GM18517 (cell line): ENCODE measurements at regions not wholly inside any gene's neighbourhood (a gene's known extent, or its start where the extent isn't known, plus 50 kb on each side); places are given as distances from the start of the nearest gene placed in this dataset.

Experiments
- ATAC-seq: cut with Tn5 transposase; IDR thresholded peaks from one replicate; pipeline ENCODE4 v1.9.1; 2021; ENCODE audit warnings: mild to moderate bottlenecking, moderate library complexity; ENCODE audit not compliant: unreplicated experiment

GRCh38 chr22:34303656-34304055 lies 383.4 kb upstream of the LARGE1 start:
- no peak for ATAC-seq

- no peak for ATAC-seq
Measured at GRCh38 chr22:34306361-34306760, 386.1 kb upstream of the LARGE1 start.

- ATAC-seq, result no peak
Measured at GRCh38 chr22:34308101-34308500, 387.8 kb upstream of the LARGE1 start.

GRCh38 chr22:34319346-34319745 lies 399.1 kb upstream of the LARGE1 start:
- ATAC-seq, result no peak

GRCh38 chr22:34324763-34325162 lies 404.5 kb upstream of the LARGE1 start:
- ATAC-seq, result no peak

- ATAC-seq, result no peak
Measured at GRCh38 chr22:34326901-34327300, 406.6 kb upstream of the LARGE1 start.

- no peak for ATAC-seq
Measured at GRCh38 chr22:34330432-34330831, 410.2 kb upstream of the LARGE1 start.

GRCh38 chr22:34333285-34333684 lies 413.0 kb upstream of the LARGE1 start:
- no peak for ATAC-seq

- ATAC-seq, result no peak
Measured at GRCh38 chr22:34334893-34335292, 414.6 kb upstream of the LARGE1 start.

GRCh38 chr22:34344702-34345101 lies 424.4 kb upstream of the LARGE1 start:
- ATAC-seq, result no peak

- no peak for ATAC-seq
Measured at GRCh38 chr22:34354071-34354817, 434.0 kb upstream of the LARGE1 start.

GRCh38 chr22:34356481-34356880 lies 436.2 kb upstream of the LARGE1 start:
- ATAC-seq, result no peak

GRCh38 chr22:34370711-34371110 lies 450.4 kb upstream of the LARGE1 start:
- no peak for ATAC-seq

GRCh38 chr22:34379825-34380224 lies 459.5 kb upstream of the LARGE1 start:
- no peak for ATAC-seq

- no peak for ATAC-seq
Measured at GRCh38 chr22:34380532-34380931, 460.3 kb upstream of the LARGE1 start.

GRCh38 chr22:34390400-34390799 lies 470.1 kb upstream of the LARGE1 start:
- ATAC-seq, result no peak

- no peak for ATAC-seq
Measured at GRCh38 chr22:34395370-34395769, 475.1 kb upstream of the LARGE1 start.

- ATAC-seq, result no peak
Measured at GRCh38 chr22:34403667-34404066, 483.4 kb upstream of the LARGE1 start.

- ATAC-seq, result no peak
Measured at GRCh38 chr22:34410111-34410510, 489.8 kb upstream of the LARGE1 start.

- no peak for ATAC-seq
Measured at GRCh38 chr22:34414467-34415440, 494.5 kb upstream of the LARGE1 start.

GRCh38 chr22:34416022-34416860 lies 496.0 kb upstream of the LARGE1 start:
- no peak for ATAC-seq
